ELR (cell line): ENCODE measurements at regions not wholly inside any gene's neighbourhood (a gene's known extent, or its start where the extent isn't known, plus 50 kb on each side); places are given as distances from the start of the nearest gene placed in this dataset.
A peak's percentile ranks its signal among the peaks of the same experiment; 100 is the strongest.
"Not testable (repeated sequence)": the region's sequence is repeated elsewhere in the genome, so short reads cannot be mapped to it uniquely, and the experiment has no call there.

ENCODE experiments used
- DNase-seq: peaks from one replicate; pipeline ENCODE4 v3.0.0-alpha.2; 2015; ENCODE audit warnings: low read depth

GRCh38 chr9:26240020-26240419 lies 561.8 kb upstream of the TUSC1 start:
- no peak for DNase-seq

- DNase-seq = no peak
These were observed 559.0 kb upstream of the TUSC1 start for GRCh38 chr9:26237256-26237655.

- DNase-seq = peak; percentile 2
These were observed 556.6 kb upstream of the TUSC1 start for GRCh38 chr9:26234865-26235264.

- DNase-seq = no peak
These were observed 553.1 kb upstream of the TUSC1 start for GRCh38 chr9:26231391-26231790.

GRCh38 chr9:26229324-26230054 lies 551.2 kb upstream of the TUSC1 start:
- no peak for DNase-seq

GRCh38 chr9:26228273-26228672 lies 550.0 kb upstream of the TUSC1 start:
- DNase-seq = peak; percentile 36

- no peak for DNase-seq
These were observed 543.0 kb upstream of the TUSC1 start for GRCh38 chr9:26221290-26221689.

- no peak for DNase-seq
These were observed 542.1 kb upstream of the TUSC1 start for GRCh38 chr9:26220367-26220766.

GRCh38 chr9:26219961-26220360 lies 541.7 kb upstream of the TUSC1 start:
- no peak for DNase-seq

GRCh38 chr9:26216702-26217101 lies 538.5 kb upstream of the TUSC1 start:
- no peak for DNase-seq

GRCh38 chr9:26214713-26215444 lies 536.6 kb upstream of the TUSC1 start:
- DNase-seq = not testable (repeated sequence)

GRCh38 chr9:26210338-26210851 lies 532.2 kb upstream of the TUSC1 start:
- DNase-seq = peak; percentile 16

GRCh38 chr9:26205261-26205660 lies 527.0 kb upstream of the TUSC1 start:
- no peak for DNase-seq

- DNase-seq = no peak
These were observed 515.0 kb upstream of the TUSC1 start for GRCh38 chr9:26193237-26193636.

GRCh38 chr9:26191711-26192110 lies 513.5 kb upstream of the TUSC1 start:
- no peak for DNase-seq

- DNase-seq = no peak
These were observed 503.6 kb upstream of the TUSC1 start for GRCh38 chr9:26181836-26182235.

GRCh38 chr9:26176628-26177027 lies 498.4 kb upstream of the TUSC1 start:
- no peak for DNase-seq

- no peak for DNase-seq
These were observed 497.0 kb upstream of the TUSC1 start for GRCh38 chr9:26175264-26175663.

GRCh38 chr9:26172301-26172700 lies 494.1 kb upstream of the TUSC1 start:
- DNase-seq = no peak

- no peak for DNase-seq
These were observed 493.4 kb upstream of the TUSC1 start for GRCh38 chr9:26171691-26172090.

- DNase-seq = no peak
These were observed 491.9 kb upstream of the TUSC1 start for GRCh38 chr9:26170190-26170589.

GRCh38 chr9:26169708-26170107 lies 491.5 kb upstream of the TUSC1 start:
- peak; percentile 27 for DNase-seq

- no peak for DNase-seq
These were observed 488.3 kb upstream of the TUSC1 start for GRCh38 chr9:26166537-26166936.
